ENCODE measurements at regions not wholly inside any gene's neighbourhood (a gene's known extent, or its start where the extent isn't known, plus 50 kb on each side); places are given as distances from the start of the nearest gene placed in this dataset.

DNA sequence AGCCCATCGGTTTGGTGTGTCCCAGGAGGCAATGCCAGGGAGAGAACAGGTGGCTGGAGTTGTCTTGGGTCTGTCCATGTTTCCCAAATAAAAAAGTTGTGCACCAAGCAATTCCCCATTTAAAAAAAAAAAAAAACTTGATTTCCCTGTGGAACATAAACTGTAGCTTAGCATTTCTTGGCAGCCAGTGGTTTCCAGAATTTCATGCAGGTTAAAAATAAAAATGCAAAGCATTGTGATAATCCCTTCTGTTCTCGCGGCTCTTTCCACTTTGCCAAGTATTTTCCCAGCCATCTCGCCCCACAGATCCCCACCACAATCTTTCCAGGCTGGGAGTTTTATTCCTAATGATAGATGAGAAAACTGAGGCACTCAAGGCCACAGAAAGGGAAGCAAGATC lies 51.4 kb upstream of the MSX1 start:
- Mint-ChIP-seq H3K9me3 (peaks cover 11% of the 10 kb centered on the region), H3K27ac (no peak overlapping the region), H3K4me3 (no peak overlapping the region), H3K36me3 (no peaks in the 10 kb centered on the region), H3K4me1 (no peaks in the 10 kb centered on the region)
- no peak for DNase-seq (ENCODE audit: low spot score in 2 of 2)
- no peak for ATAC-seq

DNA sequence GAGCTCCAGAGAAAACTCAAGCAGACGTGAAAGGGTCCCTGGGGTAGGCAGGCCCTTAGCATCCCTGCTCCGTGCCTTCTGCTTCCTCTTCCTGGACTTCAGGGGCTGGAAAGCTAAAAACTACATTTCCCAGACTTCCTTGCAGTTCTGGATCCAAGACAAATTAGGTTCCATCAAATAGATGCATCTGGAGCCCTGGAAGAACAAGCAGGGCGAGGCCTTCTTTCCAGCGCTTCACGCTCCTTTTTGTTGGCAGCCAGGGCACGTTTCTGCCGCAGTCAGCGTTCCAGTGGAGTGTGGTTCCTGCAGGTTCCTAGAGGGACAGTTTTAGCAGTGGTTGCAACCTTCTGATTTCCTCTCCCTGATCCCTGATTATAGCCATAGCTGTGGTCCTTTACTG lies 53.6 kb upstream of the MSX1 start:
- Mint-ChIP-seq H3K27ac (no peak overlapping the region), H3K36me3 (no peaks in the 10 kb centered on the region), H3K4me1 (no peaks in the 10 kb centered on the region), H3K4me3 (no peak overlapping the region), H3K9me3 (peaks cover 5% of the 10 kb centered on the region)
- DNase-seq (ENCODE audit: low spot score in 2 of 2) (no peak), ATAC-seq (no peak)

DNA sequence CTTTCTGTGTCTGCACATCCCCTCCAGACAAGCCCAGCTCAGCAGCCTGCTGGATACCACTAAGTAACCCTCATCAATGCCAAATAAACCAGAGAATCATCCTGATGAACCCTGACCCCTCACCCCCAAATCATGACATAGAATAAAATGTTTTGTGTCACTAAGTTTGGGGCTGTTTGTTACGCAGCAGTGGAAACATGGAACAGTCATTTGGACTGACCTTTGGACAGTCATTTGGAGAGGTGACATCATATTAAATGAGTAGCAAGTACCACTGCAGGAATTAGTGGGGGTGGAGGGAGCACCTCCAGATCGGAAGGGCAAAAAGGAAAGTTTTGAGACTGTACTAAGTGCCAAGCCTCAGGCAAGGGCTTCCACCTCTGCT lies 55.6 kb upstream of the MSX1 start:
- Mint-ChIP-seq H3K4me3 (no peak overlapping the region), H3K4me1 (no peaks in the 10 kb centered on the region), H3K9me3 (peaks cover 5% of the 10 kb centered on the region), H3K36me3 (no peaks in the 10 kb centered on the region), H3K27ac (no peak overlapping the region)
- DNase-seq (ENCODE audit: low spot score in 2 of 2) (no peak), ATAC-seq (no peak)

DNA sequence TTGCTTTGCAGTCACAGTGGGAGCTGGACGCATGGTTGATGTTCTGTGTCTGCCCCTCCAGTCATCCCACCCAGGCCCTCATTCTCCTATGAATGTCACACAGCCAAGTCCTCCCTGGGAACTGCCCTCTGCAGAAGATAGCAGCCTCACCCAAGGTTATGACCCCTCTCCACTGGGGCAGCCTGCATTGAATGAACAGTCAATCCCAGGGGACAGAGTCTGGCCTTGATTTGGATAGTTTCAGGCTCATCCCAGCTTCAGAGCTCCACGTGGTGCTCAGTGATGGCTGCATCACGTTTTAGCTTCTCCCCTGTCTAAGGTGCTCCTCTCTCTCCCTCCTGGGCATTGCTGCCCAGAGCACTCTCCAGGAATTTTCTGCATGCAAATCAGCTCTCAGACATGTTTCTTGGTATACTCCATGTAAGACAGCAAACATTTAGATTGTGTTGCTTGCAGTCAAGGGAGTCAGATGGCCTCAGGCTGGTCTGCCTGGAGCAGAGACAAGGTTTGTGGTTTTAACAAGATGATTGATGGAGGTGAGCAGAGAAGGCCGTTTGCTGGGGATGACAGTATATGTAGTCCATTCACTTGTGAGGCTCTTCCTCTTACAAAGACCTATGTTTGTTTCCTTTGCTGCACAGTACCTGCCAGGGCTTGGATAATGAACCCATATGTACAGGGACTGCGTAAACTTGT lies 56.1 kb upstream of the MSX1 start:
- Mint-ChIP-seq H3K4me3 (no peak overlapping the region), H3K9me3 (peaks cover 2% of the 10 kb centered on the region), H3K4me1 (no peaks in the 10 kb centered on the region), H3K36me3 (no peaks in the 10 kb centered on the region), H3K27ac (no peak overlapping the region)
- DNase-seq (ENCODE audit: low spot score in 2 of 2) (no peak), ATAC-seq (no peak)

DNA sequence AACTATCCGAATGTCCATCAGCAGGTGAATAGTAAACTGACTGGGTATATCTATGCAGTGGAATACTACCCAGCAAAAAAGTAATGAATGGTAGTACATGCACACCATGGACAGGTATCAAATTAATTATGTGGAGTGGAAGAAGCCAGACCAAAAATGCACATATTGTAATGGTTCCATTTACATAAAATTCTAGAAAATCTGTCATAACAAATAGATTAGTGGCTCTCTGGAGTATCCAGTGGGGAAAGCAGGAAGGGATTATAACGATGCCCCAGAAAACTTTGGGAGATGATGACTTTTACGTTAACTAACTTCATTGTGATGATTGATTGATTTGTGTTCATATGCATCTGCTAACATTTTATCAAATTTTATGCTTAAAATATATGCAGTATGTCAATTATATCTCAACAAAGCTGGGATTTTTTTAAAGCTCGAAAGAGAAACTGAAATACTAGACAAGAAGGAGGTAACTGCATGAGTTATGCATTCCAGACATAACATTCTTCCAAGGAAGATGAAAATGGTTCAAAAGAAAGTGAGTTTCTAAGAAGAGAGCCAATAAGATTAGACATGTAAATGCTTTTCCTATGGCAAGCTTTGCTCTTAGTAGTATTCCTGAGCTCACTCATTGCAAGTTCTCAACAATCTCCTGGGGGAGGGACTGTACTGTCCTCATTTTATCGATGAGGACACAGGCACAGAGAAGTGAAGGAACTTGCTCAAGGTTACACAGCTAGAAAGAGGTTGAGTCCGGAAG lies 58.6 kb upstream of the MSX1 start:
- DNase-seq (ENCODE audit: low spot score in 2 of 2) = no peak
- H3K27ac Mint-ChIP-seq = no peak overlapping the region
- no peaks in the 10 kb centered on the region for H3K4me1 Mint-ChIP-seq
- no peaks in the 10 kb centered on the region for H3K36me3 Mint-ChIP-seq
- H3K4me3 Mint-ChIP-seq = no peak overlapping the region
- no peak for ATAC-seq
- no peaks in the 10 kb centered on the region for H3K9me3 Mint-ChIP-seq

DNA sequence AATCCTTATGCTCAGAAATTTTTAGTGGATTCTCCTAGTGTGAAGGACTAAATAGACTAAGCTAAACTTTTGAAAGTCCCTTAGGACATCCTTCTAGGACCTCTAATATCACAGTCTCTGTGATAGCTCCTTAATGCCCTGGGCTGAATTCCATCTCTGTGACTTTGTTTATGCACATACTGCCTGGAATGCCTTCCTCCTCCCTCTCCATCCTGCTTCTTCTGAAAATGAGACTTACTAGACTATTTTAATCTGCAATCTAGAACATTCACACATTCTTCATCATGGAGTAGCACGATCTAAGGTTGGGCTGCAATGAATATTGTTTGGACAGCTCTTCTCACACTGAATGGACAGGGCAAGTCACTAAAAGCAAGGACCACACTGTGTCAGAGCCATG lies 65.0 kb upstream of the MSX1 start:
- Mint-ChIP-seq H3K4me3 (no peak overlapping the region), H3K36me3 (peaks cover 6% of the 10 kb centered on the region), H3K4me1 (no peaks in the 10 kb centered on the region), H3K9me3 (peaks cover 14% of the 10 kb centered on the region), H3K27ac (no peak overlapping the region)
- no peak for DNase-seq (ENCODE audit: low spot score in 2 of 2)
- no peak for ATAC-seq

DNA sequence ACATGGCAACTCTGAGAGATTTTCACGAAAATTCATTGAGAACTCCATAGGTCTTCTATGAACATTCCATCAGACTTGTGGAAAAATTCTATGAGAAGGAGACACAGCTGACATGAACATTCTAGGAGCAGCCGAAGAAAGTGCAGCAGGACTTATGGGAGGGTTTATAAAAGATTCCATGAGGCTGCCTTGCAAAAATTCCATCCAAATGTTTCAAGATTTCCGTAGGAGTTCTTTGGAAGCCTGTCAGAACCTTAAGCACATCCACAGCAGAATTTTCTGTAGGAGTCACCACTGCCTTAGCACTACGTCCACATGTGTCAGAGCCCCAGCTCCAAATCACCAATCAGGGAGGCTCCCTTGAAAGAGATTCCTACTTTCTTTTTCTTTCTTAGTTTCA lies 67.0 kb upstream of the MSX1 start:
- no peak for ATAC-seq
- Mint-ChIP-seq H3K9me3 (peaks cover 25% of the 10 kb centered on the region), H3K36me3 (peaks cover 6% of the 10 kb centered on the region)

DNA sequence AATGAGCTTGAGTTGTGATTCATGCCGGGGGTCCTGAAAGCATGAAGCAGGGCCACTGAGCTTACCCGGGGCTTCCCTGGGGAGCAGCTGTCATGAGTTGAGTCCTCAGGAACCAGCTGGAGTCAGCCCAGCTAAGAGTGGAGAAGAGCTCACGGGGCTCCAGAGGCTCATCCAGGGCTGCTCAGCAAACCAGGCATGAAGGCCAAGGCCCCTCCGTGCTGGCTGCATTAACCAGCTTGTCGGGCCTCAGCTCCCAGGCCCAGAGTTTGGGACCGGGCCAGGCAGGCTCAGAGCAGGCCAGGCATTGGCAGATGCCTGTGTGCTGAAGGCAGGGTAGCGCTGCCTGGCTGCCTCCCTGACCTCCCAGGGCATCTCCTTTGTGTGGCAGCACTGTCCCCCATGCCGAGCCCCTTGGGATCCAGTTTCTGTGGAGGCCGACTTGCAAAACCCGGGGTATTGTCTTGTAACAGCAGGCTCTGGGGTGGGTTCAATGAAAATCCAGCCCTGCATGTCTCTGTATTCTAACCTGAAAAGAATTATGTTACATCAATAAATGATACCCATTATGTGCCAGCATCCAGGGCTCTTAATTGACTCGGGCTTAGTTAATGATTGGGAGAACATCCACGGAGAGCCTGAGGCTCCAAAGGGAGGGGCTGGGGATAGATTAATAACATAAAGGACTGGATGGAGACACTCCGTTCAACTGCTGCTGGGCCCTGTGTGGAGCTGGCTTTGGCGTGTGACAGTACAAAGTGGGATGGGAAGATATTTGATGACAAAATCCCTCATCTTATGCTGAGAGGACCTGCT lies 68.0 kb upstream of the MSX1 start:
- Mint-ChIP-seq H3K9me3 (peaks cover 26% of the 10 kb centered on the region), H3K4me1 (no peaks in the 10 kb centered on the region), H3K4me3 (no peak overlapping the region), H3K36me3 (peaks cover 6% of the 10 kb centered on the region), H3K27ac (no peak overlapping the region)
- ATAC-seq (no peak), DNase-seq (ENCODE audit: low spot score in 2 of 2) (no peak)

More for the DNA sequence above, 67.0 kb upstream of the MSX1 start:
- Mint-ChIP-seq H3K27ac (no peak overlapping the region), H3K4me3 (no peak overlapping the region), H3K4me1 (no peaks in the 10 kb centered on the region)
- DNase-seq (ENCODE audit: low spot score in 2 of 2) = no peak

DNA sequence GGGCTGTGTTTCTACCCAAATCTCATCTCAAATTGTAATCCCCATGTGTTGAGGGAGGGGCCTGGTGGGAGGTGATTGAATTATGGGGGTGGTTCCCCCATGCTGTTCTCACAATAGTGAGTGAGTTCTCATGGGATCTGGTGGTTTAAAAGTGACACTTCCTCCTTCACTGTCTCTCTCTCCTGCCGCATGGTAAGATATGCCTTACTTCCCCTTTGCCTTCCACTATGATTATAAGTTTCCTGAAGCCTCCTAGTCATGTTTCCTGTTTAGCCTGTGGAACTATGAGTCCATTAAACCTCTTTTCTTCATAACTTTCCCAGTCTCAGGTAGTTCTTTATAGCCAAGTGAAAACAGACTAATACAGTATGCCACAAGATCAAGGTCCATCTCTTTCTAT lies 70.0 kb upstream of the MSX1 start:
- no peak overlapping the region for H3K27ac Mint-ChIP-seq
- peaks cover 6% of the 10 kb centered on the region for H3K36me3 Mint-ChIP-seq
- peaks cover 26% of the 10 kb centered on the region for H3K9me3 Mint-ChIP-seq
- ATAC-seq = no peak
- H3K4me3 Mint-ChIP-seq = no peak overlapping the region
- no peak for DNase-seq (ENCODE audit: low spot score in 2 of 2)
- H3K4me1 Mint-ChIP-seq = no peaks in the 10 kb centered on the region

DNA sequence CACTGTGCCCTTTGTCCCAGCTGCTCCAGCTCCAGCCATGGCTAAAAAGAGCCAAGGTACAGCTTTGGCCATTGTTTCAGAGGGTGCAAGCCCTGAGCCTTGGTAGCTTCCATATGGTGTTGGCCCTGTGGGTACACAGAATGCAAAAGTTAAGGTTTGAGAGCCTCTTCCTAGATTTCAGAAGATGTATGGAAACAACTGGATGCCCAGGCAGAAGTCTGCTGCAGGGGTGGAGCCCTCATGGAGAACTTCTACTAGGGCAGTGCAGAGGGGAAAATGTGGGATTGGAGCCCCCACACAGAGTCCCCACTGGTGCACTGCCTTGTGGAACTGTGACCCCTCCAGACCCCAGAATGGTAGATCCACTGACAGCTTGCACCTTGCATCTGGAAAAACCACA lies 70.9 kb upstream of the MSX1 start:
- no peaks in the 10 kb centered on the region for H3K4me1 Mint-ChIP-seq
- no peak overlapping the region for H3K4me3 Mint-ChIP-seq
- no peak for ATAC-seq
- peaks cover 22% of the 10 kb centered on the region for H3K9me3 Mint-ChIP-seq
- no peak for DNase-seq (ENCODE audit: low spot score in 2 of 2)
- H3K27ac Mint-ChIP-seq = no peak overlapping the region
- H3K36me3 Mint-ChIP-seq = peaks cover 6% of the 10 kb centered on the region

DNA sequence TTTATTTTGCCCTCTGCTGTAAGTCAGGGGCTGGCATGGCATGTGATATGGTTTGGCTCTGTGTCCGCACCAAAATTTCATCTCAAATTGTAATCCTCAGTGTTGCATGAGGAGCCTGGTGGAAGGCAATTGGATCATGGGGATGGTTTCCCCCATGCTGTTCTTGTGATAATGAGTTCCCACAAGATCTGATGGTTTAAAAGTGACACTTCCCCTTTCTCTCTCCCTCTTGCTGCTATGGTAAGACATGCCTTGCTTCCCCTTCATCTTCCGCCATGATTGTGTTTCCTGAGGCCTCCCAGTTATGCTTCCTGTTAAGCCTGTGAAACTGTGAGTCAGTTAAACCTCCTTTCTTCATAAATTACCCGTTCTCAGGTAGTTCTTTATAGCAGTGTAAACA lies 72.0 kb upstream of the MSX1 start:
- no peak overlapping the region for H3K27ac Mint-ChIP-seq
- DNase-seq (ENCODE audit: low spot score in 2 of 2) = no peak
- no peak for ATAC-seq
- peaks cover 18% of the 10 kb centered on the region for H3K9me3 Mint-ChIP-seq
- no peaks in the 10 kb centered on the region for H3K36me3 Mint-ChIP-seq
- H3K4me1 Mint-ChIP-seq = no peaks in the 10 kb centered on the region
- H3K4me3 Mint-ChIP-seq = no peak overlapping the region

DNA sequence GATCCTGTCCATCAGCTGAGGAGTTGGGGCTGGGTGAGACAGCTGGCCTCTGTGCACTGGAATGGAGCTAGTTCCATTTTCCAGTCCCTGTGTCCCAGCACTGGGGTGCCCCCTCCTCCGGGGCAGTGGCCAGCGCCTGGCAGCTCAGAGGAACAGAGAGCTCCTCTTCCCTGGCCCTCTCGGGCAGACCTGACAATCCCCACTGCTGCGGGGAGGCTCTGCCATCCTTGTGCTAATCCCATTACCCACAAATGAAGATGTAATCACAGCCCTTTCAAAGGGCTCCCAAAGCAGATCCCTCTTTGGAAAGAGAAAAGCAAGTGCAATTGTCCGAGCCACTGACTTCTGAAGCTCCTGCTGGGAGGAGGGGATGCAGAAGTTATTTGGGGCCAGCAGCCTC lies 75.1 kb upstream of the MSX1 start:
- Mint-ChIP-seq H3K4me1 (no peaks in the 10 kb centered on the region), H3K4me3 (no peak overlapping the region), H3K9me3 (peaks cover 11% of the 10 kb centered on the region), H3K27ac (no peak overlapping the region), H3K36me3 (no peaks in the 10 kb centered on the region)
- DNase-seq (ENCODE audit: low spot score in 2 of 2) (no peak), ATAC-seq (no peak)

DNA sequence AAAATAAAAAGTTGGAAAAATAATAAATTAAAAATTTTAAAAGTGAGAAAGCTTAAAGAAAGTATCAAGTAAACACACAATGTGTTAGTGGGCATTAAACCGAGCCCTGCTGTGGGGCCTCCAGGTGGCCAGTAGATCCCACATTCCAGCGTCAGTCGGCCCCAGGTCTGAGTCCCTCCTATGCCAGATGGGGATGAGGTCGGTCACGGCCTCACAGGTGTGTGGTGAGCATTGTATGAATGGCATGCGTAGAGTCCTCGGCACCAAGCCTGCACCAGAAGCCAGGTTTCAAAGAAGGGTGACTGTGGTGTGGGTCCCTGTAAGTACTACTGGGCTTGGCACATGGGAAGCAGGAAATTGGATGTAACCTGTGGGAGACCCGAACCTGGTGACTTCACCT lies 75.6 kb upstream of the MSX1 start:
- Mint-ChIP-seq H3K27ac (no peak overlapping the region), H3K4me1 (no peaks in the 10 kb centered on the region), H3K36me3 (no peaks in the 10 kb centered on the region), H3K4me3 (no peak overlapping the region), H3K9me3 (peaks cover 6% of the 10 kb centered on the region)
- ATAC-seq (no peak), DNase-seq (ENCODE audit: low spot score in 2 of 2) (no peak)

DNA sequence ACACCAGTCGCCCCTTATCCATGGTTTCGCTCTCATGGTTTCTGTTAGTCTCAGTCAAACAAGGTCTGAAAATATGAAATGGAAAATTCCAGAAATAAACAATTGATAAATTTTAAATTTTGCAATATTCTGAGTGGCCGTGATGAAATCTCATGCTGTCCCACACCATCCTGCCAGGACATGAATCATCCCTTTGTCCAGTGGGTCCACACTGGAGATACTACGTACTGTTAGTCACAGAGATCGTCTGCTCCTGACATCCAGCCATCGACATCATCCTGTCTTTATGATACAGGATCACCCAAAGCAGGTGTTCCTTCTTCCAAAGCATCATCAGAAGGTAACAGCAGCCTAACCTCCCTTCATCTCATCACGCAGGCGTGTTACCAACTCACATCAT lies 76.5 kb upstream of the MSX1 start:
- Mint-ChIP-seq H3K4me1 (no peaks in the 10 kb centered on the region), H3K27ac (no peak overlapping the region), H3K4me3 (no peak overlapping the region), H3K36me3 (no peaks in the 10 kb centered on the region), H3K9me3 (peaks cover 6% of the 10 kb centered on the region)
- DNase-seq (ENCODE audit: low spot score in 2 of 2) = no peak
- ATAC-seq = no peak

DNA sequence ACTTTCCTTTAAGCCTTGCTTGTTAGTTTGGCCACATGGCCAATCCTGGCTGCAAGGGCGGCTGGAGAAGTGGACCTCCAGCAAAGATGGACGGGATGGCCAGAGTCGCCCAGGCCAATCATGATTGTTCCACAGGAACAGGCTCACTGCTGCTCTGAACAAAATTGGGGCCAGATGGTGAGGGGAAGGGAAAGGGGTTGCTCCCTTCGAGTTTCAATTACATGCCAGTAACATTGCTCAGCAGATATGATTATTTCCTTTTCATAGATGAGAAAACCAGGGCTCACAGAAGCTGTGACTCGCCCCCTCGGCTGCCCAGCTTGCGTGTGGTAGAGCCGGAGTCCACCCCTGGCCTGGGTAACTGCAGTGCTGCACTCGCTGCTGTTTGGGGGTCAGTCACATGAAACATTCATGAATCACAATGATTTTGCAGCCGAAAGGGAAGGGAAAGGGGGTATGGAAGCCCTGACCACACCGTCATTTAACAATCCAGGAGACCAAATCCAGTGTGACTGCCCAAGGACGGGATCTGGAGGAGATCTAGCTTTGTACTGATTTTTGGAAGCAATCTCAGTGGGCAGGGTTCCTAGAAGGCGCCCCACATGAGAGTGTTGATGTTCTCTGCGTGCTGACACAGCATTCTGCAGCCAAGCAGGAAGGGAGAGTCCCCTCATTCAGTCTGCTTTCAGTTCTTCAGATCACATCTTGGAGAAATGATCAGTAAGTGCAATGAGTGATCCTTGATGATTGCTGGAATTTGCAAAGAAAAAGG lies 77.3 kb upstream of the MSX1 start:
- Mint-ChIP-seq H3K4me3 (no peak overlapping the region), H3K36me3 (no peaks in the 10 kb centered on the region), H3K27ac (no peak overlapping the region), H3K9me3 (no peaks in the 10 kb centered on the region), H3K4me1 (no peaks in the 10 kb centered on the region)
- ATAC-seq = no peak
- no peak for DNase-seq (ENCODE audit: low spot score in 2 of 2)
